ENCODE measurements at regions not wholly inside any gene's neighbourhood (a gene's known extent, or its start where the extent isn't known, plus 50 kb on each side); places are given as distances from the start of the nearest gene placed in this dataset.
"Not testable (repeated sequence)": the region's sequence is repeated elsewhere in the genome, so short reads cannot be mapped to it uniquely, and the experiment has no call there.

DNA sequence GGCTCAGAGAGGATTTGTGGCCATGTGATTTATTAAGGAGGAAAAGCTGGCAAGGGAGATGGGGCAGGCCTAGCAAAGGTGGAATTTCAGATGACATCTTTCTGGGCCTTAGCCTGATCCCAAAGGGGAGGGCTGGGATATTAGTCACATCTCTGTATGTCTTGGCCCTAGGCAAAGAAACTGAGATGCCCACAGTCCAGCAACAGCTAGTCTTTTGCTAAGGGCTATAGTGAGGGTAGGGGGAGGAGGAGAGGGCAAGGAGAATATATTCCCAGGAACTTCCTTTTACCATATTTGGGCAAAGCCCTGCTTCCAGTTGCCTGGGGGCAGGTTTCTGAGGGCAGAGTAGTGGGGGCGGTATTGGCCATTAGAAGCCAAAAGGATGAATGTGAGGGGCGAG is 209.8 kb upstream of the NR3C2 start:
- Histone ChIP-seq H3K27me3 (replicated peaks) (no peaks in the 10 kb centered on the region), H3K27ac (no peak overlapping the region), H3K4me3 (ENCODE audit: low read depth, low read length) (no peak overlapping the region), H3K36me3 (replicated peaks) (no peaks in the 10 kb centered on the region)
- in situ Hi-C loops (cut with HindIII; ENCODE audit: low pct_ligation_motif_present, low sequenced_read_pairs) = no loop called here
- no peak for TF ChIP-seq CTCF (IDR thresholded peaks at IDR 0.05; ENCODE audit: low read depth, low read length, missing control alignments)
- no peak for DNase-seq

- Histone ChIP-seq H3K27me3 (replicated peaks) (no peaks in the 10 kb centered on the region), H3K36me3 (replicated peaks) (no peaks in the 10 kb centered on the region), H3K4me3 (ENCODE audit: low read depth, low read length) (no peak overlapping the region), H3K27ac (no peak overlapping the region)
- no peak for TF ChIP-seq CTCF (IDR thresholded peaks at IDR 0.05; ENCODE audit: low read depth, low read length, missing control alignments)
- no peak for DNase-seq
- in situ Hi-C loops (cut with HindIII; ENCODE audit: low pct_ligation_motif_present, low sequenced_read_pairs) = no loop called here
Observed at GRCh38 chr4:148649652-148650331, 207.6 kb upstream of the NR3C2 start.

DNA sequence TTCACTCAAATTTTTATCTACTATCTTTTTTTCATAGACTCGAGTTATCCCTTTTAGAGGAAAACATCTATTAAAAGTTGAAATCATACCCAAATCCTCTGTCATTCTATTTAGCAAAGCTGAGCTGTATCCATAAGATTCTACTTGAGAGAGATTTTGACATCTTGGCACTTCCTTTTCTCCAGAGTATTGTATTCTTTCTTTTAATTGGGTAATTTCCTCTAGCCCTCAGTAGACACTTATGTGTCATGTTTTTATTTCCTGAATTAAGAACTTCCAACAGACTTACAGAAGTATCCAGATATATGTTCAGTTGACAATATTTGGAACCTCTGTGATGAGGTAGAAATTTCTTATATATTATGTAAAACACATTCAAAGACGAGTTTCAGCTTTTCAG is 201.6 kb upstream of the NR3C2 start:
- Histone ChIP-seq H3K36me3 (replicated peaks) (no peaks in the 10 kb centered on the region), H3K4me3 (ENCODE audit: low read depth, low read length) (no peak overlapping the region), H3K27me3 (replicated peaks) (no peaks in the 10 kb centered on the region), H3K27ac (no peak overlapping the region)
- in situ Hi-C loops (cut with HindIII; ENCODE audit: low pct_ligation_motif_present, low sequenced_read_pairs) = no loop called here
- no peak for TF ChIP-seq CTCF (IDR thresholded peaks at IDR 0.05; ENCODE audit: low read depth, low read length, missing control alignments)
- DNase-seq = no peak

DNA sequence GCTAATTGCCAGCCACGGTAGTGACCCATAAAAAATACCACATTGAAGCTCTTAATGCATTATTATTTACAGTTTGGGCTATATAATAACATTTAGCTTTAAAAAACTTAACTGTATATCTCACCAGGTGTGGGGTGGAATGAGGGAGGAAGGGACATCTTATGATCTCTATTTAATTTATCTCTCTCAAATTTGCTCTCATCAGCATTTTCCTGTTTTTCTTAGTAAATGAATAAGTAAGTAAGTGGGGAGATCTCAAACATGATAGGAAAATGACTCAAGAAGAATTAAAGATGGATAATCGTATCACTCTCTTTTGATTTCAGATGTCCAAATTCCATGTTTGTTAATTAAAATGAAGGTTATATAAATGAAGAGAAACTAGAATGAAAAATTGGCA is 200.7 kb upstream of the NR3C2 start:
- in situ Hi-C loops (cut with HindIII; ENCODE audit: low pct_ligation_motif_present, low sequenced_read_pairs) = no loop called here
- no peak for TF ChIP-seq CTCF (IDR thresholded peaks at IDR 0.05; ENCODE audit: low read depth, low read length, missing control alignments)
- Histone ChIP-seq H3K27ac (no peak overlapping the region), H3K4me3 (ENCODE audit: low read depth, low read length) (no peak overlapping the region), H3K27me3 (replicated peaks) (no peaks in the 10 kb centered on the region), H3K36me3 (replicated peaks) (no peaks in the 10 kb centered on the region)
- no peak for DNase-seq

DNA sequence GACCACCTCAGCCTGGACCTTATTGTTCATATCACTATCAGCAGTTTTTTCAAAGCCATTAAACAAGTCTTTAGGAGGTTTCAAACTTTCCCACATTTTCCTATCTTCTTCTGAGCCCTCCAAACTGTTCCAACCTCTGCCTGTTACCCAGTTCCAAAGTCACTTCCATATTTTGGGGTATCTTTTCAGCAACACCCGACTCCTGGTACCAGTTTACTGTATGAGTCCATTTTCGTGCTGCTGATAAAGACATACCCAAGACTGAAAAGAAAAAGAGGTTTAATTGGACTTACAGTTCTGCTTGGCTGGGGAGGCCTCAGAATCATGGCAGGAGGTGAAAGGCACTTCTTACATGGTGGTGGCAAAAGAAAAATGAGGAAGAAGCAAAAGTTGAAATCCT is 195.9 kb upstream of the NR3C2 start:
- DNase-seq; H3K36me3 ChIP-seq (replicated peaks); in situ Hi-C loops (cut with HindIII; ENCODE audit: low pct_ligation_motif_present, low sequenced_read_pairs); H3K4me3 ChIP-seq (ENCODE audit: low read depth, low read length); H3K27me3 ChIP-seq (replicated peaks); H3K27ac ChIP-seq: not testable (repeated sequence)

- in situ Hi-C loops (cut with HindIII; ENCODE audit: low pct_ligation_motif_present, low sequenced_read_pairs); DNase-seq; H3K27me3 ChIP-seq (replicated peaks); H3K27ac ChIP-seq; H3K4me3 ChIP-seq (ENCODE audit: low read depth, low read length); H3K36me3 ChIP-seq (replicated peaks): not testable (repeated sequence)
Observed at GRCh38 chr4:148637453-148637852, 195.2 kb upstream of the NR3C2 start.

DNA sequence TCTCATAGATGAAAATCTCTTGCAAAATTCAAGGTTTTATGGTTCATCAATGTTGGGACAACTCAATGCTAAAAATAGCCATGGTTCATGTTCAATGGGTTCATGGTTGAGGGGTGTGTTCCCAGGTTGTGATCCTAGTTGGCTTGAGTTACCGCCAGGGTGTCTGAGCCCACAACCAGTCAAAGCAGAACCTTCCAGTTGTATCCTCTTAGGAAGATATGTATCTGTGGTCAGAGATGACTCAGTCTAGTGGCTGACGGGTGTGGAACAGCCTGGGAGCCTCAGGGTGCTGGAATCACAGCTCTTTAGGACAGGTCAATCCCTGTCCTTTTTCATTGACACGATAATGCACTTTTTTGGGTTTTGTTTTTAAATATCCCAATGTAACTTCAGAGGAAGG is 192.3 kb upstream of the NR3C2 start:
- TF ChIP-seq CTCF (IDR thresholded peaks at IDR 0.05; ENCODE audit: low read depth, low read length, missing control alignments) = no peak
- Histone ChIP-seq H3K4me3 (ENCODE audit: low read depth, low read length) (no peak overlapping the region), H3K27me3 (replicated peaks) (no peaks in the 10 kb centered on the region), H3K27ac (no peak overlapping the region), H3K36me3 (replicated peaks) (no peaks in the 10 kb centered on the region)
- DNase-seq = peak; percentile 6
- in situ Hi-C loops (cut with HindIII; ENCODE audit: low pct_ligation_motif_present, low sequenced_read_pairs) = no loop called here

All from brain microvascular endothelial cell (primary cell).